Osteoblast (primary cell): ENCODE measurements at regions not wholly inside any gene's neighbourhood (a gene's known extent, or its start where the extent isn't known, plus 50 kb on each side); places are given as distances from the start of the nearest gene placed in this dataset.

ENCODE experiments used
- DNase-seq: peaks from one replicate; pipeline ENCODE4 v3.0.0; 2011; ENCODE audit warnings: low spot score, mixed read lengths; ENCODE audit not compliant: insufficient read length; ENCODE audit errors: missing footprints
- H2AFZ ChIP-seq: 2 replicates; pipeline ENCODE4 v1.6.0; 2011; ENCODE audit warnings: mild to moderate bottlenecking, low read length
- H3K27ac ChIP-seq: 2 replicates; pipeline ENCODE4 v1.5.1; 2011; ENCODE audit warnings: mild to moderate bottlenecking, low read depth, low read length, moderate library complexity
- H3K27me3 ChIP-seq: 2 replicates; pipeline ENCODE4 v1.6.0; 2012; ENCODE audit warnings: mild to moderate bottlenecking, control low read depth, inconsistent platforms, low read length, moderate library complexity; ENCODE audit not compliant: insufficient read depth
- H3K36me3 ChIP-seq: 2 replicates; pipeline ENCODE4 v1.5.1; 2011; ENCODE audit warnings: mild to moderate bottlenecking, low read length, control low read depth, moderate library complexity; ENCODE audit not compliant: insufficient read depth
- H3K4me1 ChIP-seq: 2 replicates; pipeline ENCODE4 v1.5.1; 2011; ENCODE audit warnings: mild to moderate bottlenecking, low read length, control low read depth, moderate library complexity; ENCODE audit not compliant: insufficient read depth
- H3K4me2 ChIP-seq: 2 replicates; pipeline ENCODE4 v1.6.0; 2011; ENCODE audit warnings: mild to moderate bottlenecking, low read length; ENCODE audit not compliant: insufficient read depth
- H3K4me3 ChIP-seq: fragments of 200-600 bp; sonication (generic); 3 replicates; pipeline ENCODE4 v1.5.1; 2012; ENCODE audit warnings: mild to moderate bottlenecking, low read length, inconsistent platforms; ENCODE audit not compliant: insufficient read depth
- H3K79me2 ChIP-seq: 2 replicates; pipeline ENCODE4 v1.6.0; 2012; ENCODE audit warnings: mild to moderate bottlenecking, low read length, control low read depth, inconsistent platforms; ENCODE audit not compliant: insufficient read depth
- H3K9me3 ChIP-seq: 2 replicates; pipeline ENCODE4 v1.5.1; 2011; ENCODE audit warnings: low read depth, low read length, control low read depth
- H4K20me1 ChIP-seq: 2 replicates; pipeline ENCODE4 v1.6.0; 2012; ENCODE audit warnings: mild to moderate bottlenecking, low read length, control low read depth; ENCODE audit not compliant: insufficient read depth
- CTCF ChIP-seq: IDR thresholded peaks from 2 replicates; pipeline ENCODE4 v1.5.1; 2011; ENCODE audit warnings: mild to moderate bottlenecking, low read depth, low read length, moderate library complexity; ENCODE audit errors: extremely low read depth

- H3K36me3 ChIP-seq, result no peaks in the 10 kb centered on the region
- H3K27me3 ChIP-seq, result no peaks in the 10 kb centered on the region
- TF ChIP-seq CTCF, result no peak
- no peaks in the 10 kb centered on the region for H4K20me1 ChIP-seq
- no peak overlapping the region for H3K27ac ChIP-seq
- H3K4me1 ChIP-seq, result no peaks in the 10 kb centered on the region
- no peak overlapping the region for H2AFZ ChIP-seq
- no peak overlapping the region for H3K4me2 ChIP-seq
- DNase-seq, result no peak
- H3K79me2 ChIP-seq, result no peaks in the 10 kb centered on the region
- no peaks in the 10 kb centered on the region for H3K9me3 ChIP-seq
- H3K4me3 ChIP-seq, result no peak overlapping the region
These were observed 195.2 kb upstream of the HS3ST5 start for GRCh38 chr6:114537977-114538376.

DNA sequence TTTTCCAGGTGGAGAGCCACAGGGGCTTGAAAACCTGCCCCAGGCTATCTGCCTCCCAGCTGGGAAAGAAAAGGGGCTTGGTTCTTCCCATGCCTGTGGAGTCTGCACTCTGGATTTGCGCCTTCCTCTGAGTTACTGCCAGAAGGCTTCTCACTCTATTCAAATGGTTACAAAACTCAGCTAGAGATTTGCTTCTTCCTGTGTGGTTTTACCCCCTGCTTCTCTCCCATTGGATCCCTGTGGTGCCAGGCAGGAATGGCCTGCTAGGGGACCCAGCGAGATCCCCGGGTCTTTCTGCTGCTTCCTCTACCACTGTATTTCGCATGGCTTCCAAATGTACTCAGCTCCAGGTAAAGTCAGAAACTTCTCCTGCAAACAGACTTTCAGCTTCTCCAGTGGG, 192.0 kb upstream of the HS3ST5 start:
- no peak overlapping the region for H3K4me2 ChIP-seq
- no peak for TF ChIP-seq CTCF
- H3K27me3 ChIP-seq, result no peaks in the 10 kb centered on the region
- no peaks in the 10 kb centered on the region for H3K4me1 ChIP-seq
- no peak overlapping the region for H3K4me3 ChIP-seq
- no peak overlapping the region for H3K27ac ChIP-seq
- H3K36me3 ChIP-seq, result no peaks in the 10 kb centered on the region
- H3K9me3 ChIP-seq, result no peaks in the 10 kb centered on the region
- DNase-seq, result no peak
- H3K79me2 ChIP-seq, result no peaks in the 10 kb centered on the region
- H4K20me1 ChIP-seq, result no peaks in the 10 kb centered on the region
- no peak overlapping the region for H2AFZ ChIP-seq

DNA sequence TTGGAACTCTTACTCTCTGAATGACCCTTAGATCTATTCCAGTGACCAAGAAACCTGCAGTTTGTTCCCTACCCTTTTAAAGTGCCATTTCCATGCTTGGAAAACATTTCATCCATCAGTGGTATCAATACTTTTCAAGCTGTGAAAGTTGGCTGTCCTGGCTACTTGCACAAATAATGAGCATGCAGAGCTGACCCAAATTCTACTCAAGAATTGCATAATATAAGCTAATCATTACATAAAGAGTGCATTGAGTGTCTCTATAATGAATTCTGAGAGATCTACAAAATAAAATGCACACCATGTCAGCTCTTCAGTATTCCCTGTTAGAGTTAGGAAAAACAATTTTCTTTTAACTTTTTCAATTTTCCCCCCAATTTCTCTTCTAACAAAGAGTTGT, 181.3 kb upstream of the HS3ST5 start:
- DNase-seq, result no peak
- no peak overlapping the region for H2AFZ ChIP-seq
- no peaks in the 10 kb centered on the region for H4K20me1 ChIP-seq
- H3K36me3 ChIP-seq, result no peaks in the 10 kb centered on the region
- H3K4me2 ChIP-seq, result no peak overlapping the region
- H3K9me3 ChIP-seq, result peaks cover 2% of the 10 kb centered on the region
- no peak for TF ChIP-seq CTCF
- no peaks in the 10 kb centered on the region for H3K79me2 ChIP-seq
- no peaks in the 10 kb centered on the region for H3K4me1 ChIP-seq
- H3K27me3 ChIP-seq, result no peaks in the 10 kb centered on the region
- no peak overlapping the region for H3K27ac ChIP-seq
- no peak overlapping the region for H3K4me3 ChIP-seq

GRCh38 chr6:114523508-114523907, 180.7 kb upstream of the HS3ST5 start:
- H3K4me1 ChIP-seq, result no peaks in the 10 kb centered on the region
- no peak overlapping the region for H2AFZ ChIP-seq
- peaks cover 2% of the 10 kb centered on the region for H3K9me3 ChIP-seq
- no peaks in the 10 kb centered on the region for H4K20me1 ChIP-seq
- no peak overlapping the region for H3K4me3 ChIP-seq
- no peak overlapping the region for H3K27ac ChIP-seq
- no peaks in the 10 kb centered on the region for H3K79me2 ChIP-seq
- H3K36me3 ChIP-seq, result no peaks in the 10 kb centered on the region
- no peak for TF ChIP-seq CTCF
- no peak for DNase-seq
- no peaks in the 10 kb centered on the region for H3K27me3 ChIP-seq
- no peak overlapping the region for H3K4me2 ChIP-seq
